ENCODE measurements at regions not wholly inside any gene's neighbourhood (a gene's known extent, or its start where the extent isn't known, plus 50 kb on each side); places are given as distances from the start of the nearest gene placed in this dataset.

DNA sequence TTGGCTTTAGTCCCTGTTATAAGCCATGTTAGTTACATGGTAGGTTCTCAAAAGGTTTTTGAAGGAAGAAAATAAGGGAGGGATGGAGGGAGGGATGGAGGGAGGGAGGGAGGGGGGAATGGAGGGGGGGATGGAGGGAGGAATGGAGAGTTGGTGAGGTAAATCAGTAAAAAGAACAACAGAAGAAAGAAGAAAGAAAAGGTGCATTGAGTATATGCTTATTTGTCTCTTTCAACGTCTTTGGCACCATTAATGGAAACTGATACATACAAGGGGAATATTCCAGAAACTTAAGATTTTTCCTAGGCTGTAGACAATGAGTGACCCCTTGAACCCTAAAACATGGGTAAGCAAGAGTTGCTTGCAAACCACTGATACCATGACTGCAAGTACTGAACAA lies 1056.3 kb downstream of the CDH11 start:
- no peak for DNase-seq (ENCODE audit: low read depth, low spot score)
- SMC1A ChIA-PET (ENCODE audit: uncharacterized antibody, unreplicated experiment): no interaction called here
- Histone ChIP-seq H3K4me3 (no peak overlapping the region), H3K27ac (ENCODE audit: control insufficient read depth, insufficient read depth) (no peak overlapping the region), H3K4me1 (ENCODE audit: control insufficient read depth, insufficient read depth, low read length) (no peaks in the 10 kb centered on the region), H3K27me3 (replicated peaks in 1 of 2; ENCODE audit: control insufficient read depth in 2 of 2, insufficient read depth in 2 of 2, low read length in 1 of 2) (no peaks in the 10 kb centered on the region), H3K9ac (ENCODE audit: control insufficient read depth, insufficient read depth, low read length) (no peak overlapping the region), H2AFZ (ENCODE audit: control insufficient read depth, low read depth, low read length) (no peak overlapping the region), H3K4me2 (ENCODE audit: control insufficient read depth, insufficient read depth) (no peak overlapping the region), H4K20me1 (ENCODE audit: control insufficient read depth, insufficient read depth) (no peaks in the 10 kb centered on the region), H3K79me2 (ENCODE audit: control insufficient read depth, insufficient read depth, low read length) (no peaks in the 10 kb centered on the region), H3K36me3 (ENCODE audit: control insufficient read depth in 2 of 2, insufficient read depth in 2 of 2, low read length in 1 of 2) (no peaks in the 10 kb centered on the region), H3K9me3 (replicated peaks; ENCODE audit: control insufficient read depth, insufficient read depth, low read length) (no peaks in the 10 kb centered on the region)
- CTCF ChIA-PET: no interaction called here
- RAD21 ChIA-PET (ENCODE audit: unreplicated experiment): no interaction called here
- POLR2A ChIA-PET: no interaction called here
- in situ Hi-C loops (cut with MboI): no loop called here
- no TSS peak for BruUV-seq (replicated peaks)
- TF ChIP-seq TBL1XR1 (IDR thresholded peaks at IDR 0.05; ENCODE audit: low read depth, low read length) (no peak), HDAC6 (IDR thresholded peaks at IDR 0.05; ENCODE audit: unreplicated experiment) (no peak), HCFC1 (IDR thresholded peaks at IDR 0.05; ENCODE audit: low read length) (no peak)
- WGBS (ENCODE audit: insufficient coverage, insufficient replicate concordance, low lambda C conversion rate, missing lambda C conversion rate): 0% methylated on average over 1 of the region's 1 CpG
- no peak for ATAC-seq
- intact Hi-C loops (cut with micrococcal nuclease; ENCODE audit: unreplicated experiment): no loop called here
- no peak for FAIRE-seq

DNA sequence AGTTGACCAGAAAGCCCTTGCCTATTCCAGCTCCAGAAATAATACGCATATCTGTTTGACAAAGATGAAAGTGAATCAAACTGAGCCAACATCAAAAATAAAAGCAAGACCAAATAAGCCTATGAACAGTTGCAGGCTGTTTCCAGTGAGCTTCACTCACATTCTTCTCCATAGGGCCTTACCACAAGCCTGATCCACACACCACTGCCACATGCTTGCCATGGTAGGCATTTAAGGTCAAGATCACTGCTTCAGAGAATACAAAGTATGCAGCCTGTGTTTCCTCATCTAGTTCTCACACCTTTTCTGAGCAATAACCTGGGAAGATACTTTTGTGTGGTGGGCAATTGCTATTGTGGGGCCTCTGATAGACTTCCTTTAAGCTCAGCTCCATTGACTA lies 1060.2 kb downstream of the CDH11 start:
- TF ChIP-seq SMAD1 (IDR thresholded peaks at IDR 0.05; ENCODE audit: low read depth, partially characterized antibody) (no peak), E2F4 (IDR thresholded peaks at IDR 0.05; ENCODE audit: low read depth, low read length) (no peak), FOXK2 (IDR thresholded peaks at IDR 0.05) (no peak), RCOR1 (conservative IDR thresholded peaks at IDR 0.05; ENCODE audit: low read depth, low read length) (no peak), SMARCA5 (IDR thresholded peaks at IDR 0.05) (no peak), NBN (IDR thresholded peaks at IDR 0.05) (no peak), YBX1 (IDR thresholded peaks at IDR 0.05) (no peak), KDM1A (IDR thresholded peaks at IDR 0.05; ENCODE audit: borderline replicate concordance) (no peak), FOXM1 (IDR thresholded peaks at IDR 0.05; ENCODE audit: low read depth, low read length) (no peak), SKIL (IDR thresholded peaks at IDR 0.05; ENCODE audit: low read depth, poor library complexity, severe bottlenecking) (no peak), DPF2 (IDR thresholded peaks at IDR 0.05) (no peak)
- TF ChIP-seq, protein P1, sequence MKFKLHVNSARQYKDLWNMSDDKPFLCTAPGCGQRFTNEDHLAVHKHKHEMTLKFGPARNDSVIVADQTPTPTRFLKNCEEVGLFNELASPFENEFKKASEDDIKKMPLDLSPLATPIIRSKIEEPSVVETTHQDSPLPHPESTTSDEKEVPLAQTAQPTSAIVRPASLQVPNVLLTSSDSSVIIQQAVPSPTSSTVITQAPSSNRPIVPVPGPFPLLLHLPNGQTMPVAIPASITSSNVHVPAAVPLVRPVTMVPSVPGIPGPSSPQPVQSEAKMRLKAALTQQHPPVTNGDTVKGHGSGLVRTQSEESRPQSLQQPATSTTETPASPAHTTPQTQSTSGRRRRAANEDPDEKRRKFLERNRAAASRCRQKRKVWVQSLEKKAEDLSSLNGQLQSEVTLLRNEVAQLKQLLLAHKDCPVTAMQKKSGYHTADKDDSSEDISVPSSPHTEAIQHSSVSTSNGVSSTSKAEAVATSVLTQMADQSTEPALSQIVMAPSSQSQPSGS (IDR thresholded peaks at IDR 0.05; ENCODE audit: low read length): no peak
- POLR2A ChIA-PET: no interaction called here
- Histone ChIP-seq H2AFZ (ENCODE audit: control insufficient read depth, low read depth, low read length) (no peak overlapping the region), H3K4me2 (ENCODE audit: control insufficient read depth, insufficient read depth) (no peak overlapping the region), H4K20me1 (ENCODE audit: control insufficient read depth, insufficient read depth) (no peaks in the 10 kb centered on the region), H3K9ac (ENCODE audit: control insufficient read depth, insufficient read depth, low read length) (no peak overlapping the region), H3K9me3 (replicated peaks; ENCODE audit: control insufficient read depth, insufficient read depth, low read length) (no peaks in the 10 kb centered on the region), H3K27me3 (replicated peaks in 1 of 2; ENCODE audit: control insufficient read depth in 2 of 2, insufficient read depth in 2 of 2, low read length in 1 of 2) (no peaks in the 10 kb centered on the region), H3K4me3 (no peak overlapping the region), H3K27ac (ENCODE audit: control insufficient read depth, insufficient read depth) (no peak overlapping the region), H3K36me3 (ENCODE audit: control insufficient read depth in 2 of 2, insufficient read depth in 2 of 2, low read length in 1 of 2) (no peaks in the 10 kb centered on the region), H3K4me1 (ENCODE audit: control insufficient read depth, insufficient read depth, low read length) (no peaks in the 10 kb centered on the region), H3K79me2 (ENCODE audit: control insufficient read depth, insufficient read depth, low read length) (no peaks in the 10 kb centered on the region)
- DNase-seq (ENCODE audit: low read depth, low spot score) (no peak), ATAC-seq (no peak), FAIRE-seq (no peak)
- SMC1A ChIA-PET (ENCODE audit: uncharacterized antibody, unreplicated experiment): no interaction called here
- RAD21 ChIA-PET (ENCODE audit: unreplicated experiment): interaction anchor here (0.9 kb wide), 1 partner anchor 13 kb away, joined by 3 read pairs; no protein-coding TSS in a partner anchor
- CTCF ChIA-PET: interaction anchor here (0.6 kb wide), 1 partner anchor 286 kb away, joined by 3 read pairs; no protein-coding TSS in a partner anchor
- 5% methylated on average over 1 of the region's 1 CpG for WGBS (ENCODE audit: insufficient coverage, insufficient replicate concordance, low lambda C conversion rate, missing lambda C conversion rate)
- intact Hi-C loops (cut with micrococcal nuclease; ENCODE audit: unreplicated experiment) (no loop called here), in situ Hi-C loops (cut with MboI) (no loop called here)
- no TSS peak for BruUV-seq (replicated peaks)
